ENCODE measurements at regions not wholly inside any gene's neighbourhood (a gene's known extent, or its start where the extent isn't known, plus 50 kb on each side); places are given as distances from the start of the nearest gene placed in this dataset.

GRCh38 chr6:128648022-128648598, 127.7 kb upstream of the PTPRK start:
- TF ChIP-seq POLR2A (IDR thresholded peaks at IDR 0.05), result no peak
- no peak for TF ChIP-seq CTCF (IDR thresholded peaks at IDR 0.05)
